Osteoblast (primary cell): ENCODE measurements at regions not wholly inside any gene's neighbourhood (a gene's known extent, or its start where the extent isn't known, plus 50 kb on each side); places are given as distances from the start of the nearest gene placed in this dataset.

Experiments
- DNase-seq: peaks from one replicate; pipeline ENCODE4 v3.0.0; 2011; ENCODE audit warnings: low spot score, mixed read lengths; ENCODE audit not compliant: insufficient read length; ENCODE audit errors: missing footprints
- H2AFZ ChIP-seq: 2 replicates; pipeline ENCODE4 v1.6.0; 2011; ENCODE audit warnings: mild to moderate bottlenecking, low read length
- H3K27ac ChIP-seq: 2 replicates; pipeline ENCODE4 v1.5.1; 2011; ENCODE audit warnings: mild to moderate bottlenecking, low read depth, low read length, moderate library complexity
- H3K27me3 ChIP-seq: 2 replicates; pipeline ENCODE4 v1.6.0; 2012; ENCODE audit warnings: mild to moderate bottlenecking, control low read depth, inconsistent platforms, low read length, moderate library complexity; ENCODE audit not compliant: insufficient read depth
- H3K36me3 ChIP-seq: 2 replicates; pipeline ENCODE4 v1.5.1; 2011; ENCODE audit warnings: mild to moderate bottlenecking, low read length, control low read depth, moderate library complexity; ENCODE audit not compliant: insufficient read depth
- H3K4me1 ChIP-seq: 2 replicates; pipeline ENCODE4 v1.5.1; 2011; ENCODE audit warnings: mild to moderate bottlenecking, low read length, control low read depth, moderate library complexity; ENCODE audit not compliant: insufficient read depth
- H3K4me2 ChIP-seq: 2 replicates; pipeline ENCODE4 v1.6.0; 2011; ENCODE audit warnings: mild to moderate bottlenecking, low read length; ENCODE audit not compliant: insufficient read depth
- H3K4me3 ChIP-seq: fragments of 200-600 bp; sonication (generic); 3 replicates; pipeline ENCODE4 v1.5.1; 2012; ENCODE audit warnings: mild to moderate bottlenecking, low read length, inconsistent platforms; ENCODE audit not compliant: insufficient read depth
- H3K79me2 ChIP-seq: 2 replicates; pipeline ENCODE4 v1.6.0; 2012; ENCODE audit warnings: mild to moderate bottlenecking, low read length, control low read depth, inconsistent platforms; ENCODE audit not compliant: insufficient read depth
- H3K9me3 ChIP-seq: 2 replicates; pipeline ENCODE4 v1.5.1; 2011; ENCODE audit warnings: low read depth, low read length, control low read depth
- H4K20me1 ChIP-seq: 2 replicates; pipeline ENCODE4 v1.6.0; 2012; ENCODE audit warnings: mild to moderate bottlenecking, low read length, control low read depth; ENCODE audit not compliant: insufficient read depth
- TF ChIP-seq, protein P1 (sequence below): IDR thresholded peaks from 2 replicates; pipeline ENCODE4 v1.5.1; 2011; ENCODE audit warnings: mild to moderate bottlenecking, low read depth, low read length, moderate library complexity; ENCODE audit errors: extremely low read depth

- Histone ChIP-seq H4K20me1 (no peaks in the 10 kb centered on the region), H3K79me2 (no peaks in the 10 kb centered on the region), H3K27me3 (no peaks in the 10 kb centered on the region), H2AFZ (no peak overlapping the region), H3K4me1 (peaks cover 9% of the 10 kb centered on the region), H3K36me3 (no peaks in the 10 kb centered on the region), H3K9me3 (no peaks in the 10 kb centered on the region), H3K4me3 (no peak overlapping the region), H3K27ac (no peak overlapping the region), H3K4me2 (no peak overlapping the region)
- TF ChIP-seq, protein P1, sequence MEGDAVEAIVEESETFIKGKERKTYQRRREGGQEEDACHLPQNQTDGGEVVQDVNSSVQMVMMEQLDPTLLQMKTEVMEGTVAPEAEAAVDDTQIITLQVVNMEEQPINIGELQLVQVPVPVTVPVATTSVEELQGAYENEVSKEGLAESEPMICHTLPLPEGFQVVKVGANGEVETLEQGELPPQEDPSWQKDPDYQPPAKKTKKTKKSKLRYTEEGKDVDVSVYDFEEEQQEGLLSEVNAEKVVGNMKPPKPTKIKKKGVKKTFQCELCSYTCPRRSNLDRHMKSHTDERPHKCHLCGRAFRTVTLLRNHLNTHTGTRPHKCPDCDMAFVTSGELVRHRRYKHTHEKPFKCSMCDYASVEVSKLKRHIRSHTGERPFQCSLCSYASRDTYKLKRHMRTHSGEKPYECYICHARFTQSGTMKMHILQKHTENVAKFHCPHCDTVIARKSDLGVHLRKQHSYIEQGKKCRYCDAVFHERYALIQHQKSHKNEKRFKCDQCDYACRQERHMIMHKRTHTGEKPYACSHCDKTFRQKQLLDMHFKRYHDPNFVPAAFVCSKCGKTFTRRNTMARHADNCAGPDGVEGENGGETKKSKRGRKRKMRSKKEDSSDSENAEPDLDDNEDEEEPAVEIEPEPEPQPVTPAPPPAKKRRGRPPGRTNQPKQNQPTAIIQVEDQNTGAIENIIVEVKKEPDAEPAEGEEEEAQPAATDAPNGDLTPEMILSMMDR, result no peak
- no peak for DNase-seq
Measured at GRCh38 chr9:31605164-31605563, 779.3 kb upstream of the ACO1 start.

DNA sequence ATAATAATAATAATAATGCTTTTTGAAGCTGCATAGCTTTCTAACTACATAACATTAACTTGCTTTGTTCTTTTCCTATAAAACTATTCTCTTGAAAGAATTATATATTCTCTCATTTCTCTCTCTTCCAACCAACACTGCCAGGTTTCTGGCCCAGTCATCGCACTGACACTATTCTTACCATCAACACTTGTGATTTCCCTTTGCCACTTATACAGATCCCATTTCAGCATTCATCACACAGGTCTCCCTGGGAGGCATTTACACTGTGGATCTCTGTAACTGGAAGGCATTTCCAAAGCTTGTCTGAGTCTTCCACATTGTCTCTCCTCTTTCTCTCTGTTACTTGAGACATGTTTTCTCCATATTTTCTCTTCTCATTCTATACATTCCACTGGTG lies 777.8 kb upstream of the ACO1 start:
- Histone ChIP-seq H3K27me3 (no peaks in the 10 kb centered on the region), H3K9me3 (no peaks in the 10 kb centered on the region), H4K20me1 (no peaks in the 10 kb centered on the region), H3K4me1 (peaks cover 9% of the 10 kb centered on the region), H3K79me2 (no peaks in the 10 kb centered on the region), H3K36me3 (no peaks in the 10 kb centered on the region), H3K27ac (no peak overlapping the region), H3K4me3 (no peak overlapping the region), H2AFZ (no peak overlapping the region), H3K4me2 (no peak overlapping the region)
- TF ChIP-seq, protein P1, result no peak
- DNase-seq, result no peak

DNA sequence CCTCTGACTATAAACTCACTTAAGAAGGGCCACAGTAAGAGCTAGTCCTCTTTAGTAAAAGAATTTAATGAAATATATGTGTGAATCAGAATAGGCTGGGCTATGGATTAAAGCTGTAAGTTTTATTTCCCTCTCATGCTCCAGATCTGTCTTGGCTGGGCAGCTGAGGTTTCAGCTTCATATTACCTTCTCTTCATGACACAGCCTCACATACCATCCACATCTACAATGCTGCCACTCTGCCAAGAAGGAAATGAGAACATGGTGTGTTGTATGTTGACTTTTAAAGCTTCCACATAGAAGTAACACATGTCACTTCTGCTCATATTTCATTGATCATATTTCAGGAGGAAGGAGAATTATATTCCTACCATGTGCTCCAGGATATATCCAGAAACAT lies 776.0 kb upstream of the ACO1 start:
- peak overlapping the region; percentile 14 for H3K4me2 ChIP-seq
- peak; percentile 19 for DNase-seq
- H2AFZ ChIP-seq, result peak overlapping the region; percentile 12
- H3K27me3 ChIP-seq, result no peaks in the 10 kb centered on the region
- peaks cover 9% of the 10 kb centered on the region for H3K4me1 ChIP-seq
- TF ChIP-seq, protein P1, result no peak
- H4K20me1 ChIP-seq, result no peaks in the 10 kb centered on the region
- no peaks in the 10 kb centered on the region for H3K36me3 ChIP-seq
- no peak overlapping the region for H3K4me3 ChIP-seq
- no peaks in the 10 kb centered on the region for H3K79me2 ChIP-seq
- no peaks in the 10 kb centered on the region for H3K9me3 ChIP-seq
- H3K27ac ChIP-seq, result no peak overlapping the region

- no peaks in the 10 kb centered on the region for H3K27me3 ChIP-seq
- TF ChIP-seq, protein P1, result no peak
- H3K4me1 ChIP-seq, result peaks cover 9% of the 10 kb centered on the region
- peak overlapping the region; percentile 14 for H3K4me2 ChIP-seq
- H4K20me1 ChIP-seq, result no peaks in the 10 kb centered on the region
- H3K36me3 ChIP-seq, result no peaks in the 10 kb centered on the region
- no peak overlapping the region for H3K27ac ChIP-seq
- H2AFZ ChIP-seq, result no peak overlapping the region
- DNase-seq, result no peak
- H3K79me2 ChIP-seq, result no peaks in the 10 kb centered on the region
- no peaks in the 10 kb centered on the region for H3K9me3 ChIP-seq
- no peak overlapping the region for H3K4me3 ChIP-seq
Measured at GRCh38 chr9:31608881-31609280, 775.6 kb upstream of the ACO1 start.
